Hepatocyte (in vitro differentiated cells): ENCODE measurements at regions not wholly inside any gene's neighbourhood (a gene's known extent, or its start where the extent isn't known, plus 50 kb on each side); places are given as distances from the start of the nearest gene placed in this dataset.

Source experiments
- DNase-seq: peaks from one replicate; pipeline ENCODE4 v3.0.0-alpha.2; 2016; ENCODE audit warnings: low spot score
- H2AFZ ChIP-seq: fragments of 200-600 bp; sonication (generic); 2 replicates; pipeline ENCODE4 v1.6.0; 2016; ENCODE audit warnings: antibody characterized with exemption, mild to moderate bottlenecking
- H3K27ac ChIP-seq: fragments of 200-600 bp; sonication (generic); 2 replicates; pipeline ENCODE4 v1.5.1; 2016; ENCODE audit warnings: mild to moderate bottlenecking
- H3K27me3 ChIP-seq: fragments of 200-600 bp; sonication (generic); 2 replicates; pipeline ENCODE4 v1.6.1; 2016
- H3K36me3 ChIP-seq: fragments of 200-600 bp; sonication (generic); replicated peaks from 2 replicates; pipeline ENCODE4 v1.5.1; 2016; ENCODE audit warnings: low read depth; ENCODE audit not compliant: insufficient read depth
- H3K4me1 ChIP-seq: fragments of 200-600 bp; sonication (generic); 2 replicates; pipeline ENCODE4 v1.5.1; 2016; ENCODE audit warnings: mild to moderate bottlenecking, moderate library complexity; ENCODE audit not compliant: insufficient read depth
- H3K4me2 ChIP-seq: fragments of 200-600 bp; sonication (generic); 2 replicates; pipeline ENCODE4 v1.6.0; 2016
- H3K4me3 ChIP-seq: fragments of 200-600 bp; sonication (generic); 2 replicates; pipeline ENCODE4 v1.5.1; 2016; ENCODE audit warnings: mild to moderate bottlenecking
- H3K79me2 ChIP-seq: fragments of 200-600 bp; sonication (generic); 2 replicates; pipeline ENCODE4 v1.6.0; 2017; ENCODE audit warnings: mild to moderate bottlenecking
- H3K9me2 ChIP-seq: fragments of 200-600 bp; sonication (generic); replicated peaks from 2 replicates; pipeline ENCODE4 v1.6.0; 2017; ENCODE audit warnings: mild to moderate bottlenecking; ENCODE audit not compliant: insufficient read depth
- H3K9me3 ChIP-seq: fragments of 200-600 bp; sonication (generic); 2 replicates; pipeline ENCODE4 v1.5.1; 2016; ENCODE audit warnings: low read depth, mild to moderate bottlenecking
- H4K20me1 ChIP-seq: fragments of 200-600 bp; sonication (generic); 2 replicates; pipeline ENCODE4 v1.6.0; 2016; ENCODE audit warnings: mild to moderate bottlenecking; ENCODE audit not compliant: insufficient read depth, poor library complexity, severe bottlenecking
- EZH2 ChIP-seq: fragments of 200-600 bp; sonication (generic); IDR thresholded peaks from 2 replicates; pipeline ENCODE4 v1.6.1; 2016; ENCODE audit warnings: antibody characterized with exemption, mild to moderate bottlenecking, borderline replicate concordance
- EZH2phosphoT487 ChIP-seq: fragments of 200-600 bp; sonication (generic); IDR thresholded peaks from one replicate; pipeline ENCODE4 v1.6.1; 2018; ENCODE audit warnings: antibody characterized with exemption, mild to moderate bottlenecking, low read depth, moderate library complexity; ENCODE audit not compliant: unreplicated experiment, severe bottlenecking
- WGBS: methylation state at CpG from one replicate; pipeline ENCODE4 v1.1.6; 2016; ENCODE audit warnings: low lambda C conversion rate; ENCODE audit errors: missing lambda C conversion rate; 5-methylcytosine and 5-hydroxymethylcytosine counted together
- TF ChIP-seq, protein P1 (sequence below): fragments of 200-600 bp; sonication (generic); IDR thresholded peaks from 2 replicates; pipeline ENCODE4 v1.5.1; 2016; ENCODE audit warnings: antibody characterized with exemption, mild to moderate bottlenecking; ENCODE audit not compliant: poor library complexity

DNA sequence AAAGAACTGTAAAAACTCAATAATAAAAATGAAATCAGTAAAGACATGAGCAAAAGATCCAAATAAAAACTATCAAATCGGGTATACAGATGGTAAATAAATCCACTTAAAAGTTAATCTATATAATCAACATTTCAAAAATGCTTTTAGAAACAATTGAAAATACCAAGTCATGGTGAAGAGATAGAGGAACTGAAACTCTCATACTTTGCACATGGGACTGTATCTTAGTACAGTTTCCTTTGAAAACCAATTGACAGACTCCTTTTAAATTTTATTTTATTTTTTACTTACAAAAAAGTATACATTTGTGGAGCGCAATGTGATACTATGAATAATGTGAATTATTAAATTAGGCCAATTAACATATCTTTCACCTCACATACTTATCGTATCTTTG lies 98.6 kb upstream of the FAR2 start:
- H3K27ac ChIP-seq = no peak overlapping the region
- no peaks in the 10 kb centered on the region for H3K9me2 ChIP-seq
- H3K4me2 ChIP-seq = no peak overlapping the region
- no peak for TF ChIP-seq EZH2
- TF ChIP-seq, protein P1, sequence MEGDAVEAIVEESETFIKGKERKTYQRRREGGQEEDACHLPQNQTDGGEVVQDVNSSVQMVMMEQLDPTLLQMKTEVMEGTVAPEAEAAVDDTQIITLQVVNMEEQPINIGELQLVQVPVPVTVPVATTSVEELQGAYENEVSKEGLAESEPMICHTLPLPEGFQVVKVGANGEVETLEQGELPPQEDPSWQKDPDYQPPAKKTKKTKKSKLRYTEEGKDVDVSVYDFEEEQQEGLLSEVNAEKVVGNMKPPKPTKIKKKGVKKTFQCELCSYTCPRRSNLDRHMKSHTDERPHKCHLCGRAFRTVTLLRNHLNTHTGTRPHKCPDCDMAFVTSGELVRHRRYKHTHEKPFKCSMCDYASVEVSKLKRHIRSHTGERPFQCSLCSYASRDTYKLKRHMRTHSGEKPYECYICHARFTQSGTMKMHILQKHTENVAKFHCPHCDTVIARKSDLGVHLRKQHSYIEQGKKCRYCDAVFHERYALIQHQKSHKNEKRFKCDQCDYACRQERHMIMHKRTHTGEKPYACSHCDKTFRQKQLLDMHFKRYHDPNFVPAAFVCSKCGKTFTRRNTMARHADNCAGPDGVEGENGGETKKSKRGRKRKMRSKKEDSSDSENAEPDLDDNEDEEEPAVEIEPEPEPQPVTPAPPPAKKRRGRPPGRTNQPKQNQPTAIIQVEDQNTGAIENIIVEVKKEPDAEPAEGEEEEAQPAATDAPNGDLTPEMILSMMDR = no peak
- no peaks in the 10 kb centered on the region for H3K9me3 ChIP-seq
- H3K4me3 ChIP-seq = no peak overlapping the region
- H3K36me3 ChIP-seq = no peaks in the 10 kb centered on the region
- WGBS = 34% methylated on average over 3 of the region's 3 CpGs
- H3K79me2 ChIP-seq = no peaks in the 10 kb centered on the region
- no peak overlapping the region for H2AFZ ChIP-seq
- H3K4me1 ChIP-seq = no peaks in the 10 kb centered on the region
- H4K20me1 ChIP-seq = no peaks in the 10 kb centered on the region
- H3K27me3 ChIP-seq = no peaks in the 10 kb centered on the region
- no peak for DNase-seq

DNA sequence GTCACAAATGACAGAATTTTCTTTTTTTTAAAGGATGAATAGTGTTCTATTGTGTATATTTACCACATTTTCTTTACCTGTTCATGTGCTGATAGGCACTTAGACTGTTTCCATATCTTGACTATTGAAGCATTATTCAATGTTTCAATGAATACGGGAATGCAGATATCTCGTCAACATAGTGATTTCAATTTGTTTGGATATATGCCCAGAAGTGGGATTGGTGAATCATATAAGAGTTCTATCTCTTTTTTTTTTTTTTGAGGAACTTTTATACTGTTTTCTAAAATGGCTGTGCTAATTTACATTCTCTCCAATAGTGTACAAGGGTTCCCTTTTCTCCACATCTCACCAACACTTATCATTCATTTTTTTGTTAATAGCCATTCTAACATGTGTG lies 97.9 kb upstream of the FAR2 start:
- no peak overlapping the region for H3K4me2 ChIP-seq
- H3K4me3 ChIP-seq = no peak overlapping the region
- no peaks in the 10 kb centered on the region for H3K9me2 ChIP-seq
- 95% methylated on average over 2 of the region's 2 CpGs for WGBS
- no peaks in the 10 kb centered on the region for H3K36me3 ChIP-seq
- H2AFZ ChIP-seq = no peak overlapping the region
- no peaks in the 10 kb centered on the region for H3K9me3 ChIP-seq
- no peak overlapping the region for H3K27ac ChIP-seq
- DNase-seq = no peak
- TF ChIP-seq, protein P1 = no peak
- TF ChIP-seq EZH2 = no peak
- TF ChIP-seq EZH2phosphoT487 = no peak
- H3K27me3 ChIP-seq = no peaks in the 10 kb centered on the region
- no peaks in the 10 kb centered on the region for H3K4me1 ChIP-seq
- no peaks in the 10 kb centered on the region for H3K79me2 ChIP-seq
- no peaks in the 10 kb centered on the region for H4K20me1 ChIP-seq

DNA sequence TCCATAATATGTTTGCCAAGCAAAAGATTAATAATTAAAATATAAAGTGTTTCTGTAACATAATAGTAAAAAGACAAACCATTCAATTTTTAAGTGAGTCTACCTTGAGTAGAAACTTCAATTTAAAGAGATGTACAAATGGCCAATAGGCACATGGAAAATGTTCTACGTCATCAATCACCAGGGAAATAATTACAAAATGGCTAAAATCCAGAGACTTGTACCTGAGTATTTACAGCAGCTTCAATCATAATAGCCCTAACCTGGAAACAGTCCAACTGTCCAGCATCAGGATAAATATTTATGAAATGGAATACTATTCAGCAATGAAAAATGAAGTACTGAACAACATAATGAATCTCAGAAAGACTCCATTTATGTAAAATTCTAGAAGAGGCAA lies 95.5 kb upstream of the FAR2 start:
- H4K20me1 ChIP-seq = no peaks in the 10 kb centered on the region
- no peaks in the 10 kb centered on the region for H3K4me1 ChIP-seq
- H3K27me3 ChIP-seq = no peaks in the 10 kb centered on the region
- H3K36me3 ChIP-seq = no peaks in the 10 kb centered on the region
- H3K79me2 ChIP-seq = no peaks in the 10 kb centered on the region
- no peak overlapping the region for H2AFZ ChIP-seq
- H3K27ac ChIP-seq = no peak overlapping the region
- H3K4me2 ChIP-seq = no peak overlapping the region
- 97% methylated on average over 1 of the region's 1 CpG for WGBS
- TF ChIP-seq EZH2 (no peak), EZH2phosphoT487 (no peak)
- TF ChIP-seq, protein P1 = no peak
- H3K9me3 ChIP-seq = no peaks in the 10 kb centered on the region
- no peak overlapping the region for H3K4me3 ChIP-seq
- no peak for DNase-seq
- no peaks in the 10 kb centered on the region for H3K9me2 ChIP-seq
